ENCODE measurements at regions not wholly inside any gene's neighbourhood (a gene's known extent, or its start where the extent isn't known, plus 50 kb on each side); places are given as distances from the start of the nearest gene placed in this dataset.
A peak's percentile ranks its signal among the peaks of the same experiment; 100 is the strongest.
"Not testable (repeated sequence)": the region's sequence is repeated elsewhere in the genome, so short reads cannot be mapped to it uniquely, and the experiment has no call there.

DNA sequence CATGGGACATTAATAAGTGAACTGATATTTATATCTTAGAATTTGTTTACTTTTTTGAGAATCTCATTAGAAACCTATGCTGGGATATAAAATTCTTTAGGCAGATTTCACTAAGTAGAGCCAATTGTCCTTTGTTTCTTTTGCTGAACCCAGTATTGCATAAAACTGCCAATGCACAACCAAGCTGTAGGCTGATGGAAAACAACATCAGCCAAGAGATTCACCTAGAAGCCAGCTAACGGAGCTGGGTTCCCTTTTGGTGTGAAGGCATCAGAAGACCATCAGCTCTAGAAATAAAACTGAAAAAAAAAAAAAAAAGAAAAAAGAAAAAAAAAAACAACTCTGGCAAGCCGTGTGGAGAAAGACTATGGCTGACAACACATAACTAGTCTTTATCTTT lies 328.2 kb upstream of the PDE3A start:
- DNase-seq (ENCODE audit: low read depth, low spot score) = no peak

DNA sequence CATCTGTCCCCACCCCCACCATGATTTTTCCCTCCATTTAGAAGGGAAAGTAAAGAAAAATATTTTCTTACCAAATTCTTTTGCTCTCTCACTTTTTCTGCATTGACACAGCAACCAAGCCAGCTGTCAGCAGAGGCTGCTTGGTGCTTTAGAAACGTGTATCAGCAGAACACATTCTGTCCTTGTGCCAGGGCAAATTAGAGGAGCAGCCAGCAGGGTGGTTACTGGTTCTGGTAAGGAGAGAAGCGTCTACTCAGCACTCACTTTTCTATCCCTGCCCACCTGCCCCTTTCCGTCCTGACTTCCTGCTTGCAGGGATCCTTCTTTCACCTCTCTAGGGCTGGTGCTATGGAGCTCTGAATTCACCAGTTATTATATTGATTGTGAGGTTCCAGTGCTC lies 327.5 kb upstream of the PDE3A start:
- no peak for DNase-seq (ENCODE audit: low read depth, low spot score)

DNA sequence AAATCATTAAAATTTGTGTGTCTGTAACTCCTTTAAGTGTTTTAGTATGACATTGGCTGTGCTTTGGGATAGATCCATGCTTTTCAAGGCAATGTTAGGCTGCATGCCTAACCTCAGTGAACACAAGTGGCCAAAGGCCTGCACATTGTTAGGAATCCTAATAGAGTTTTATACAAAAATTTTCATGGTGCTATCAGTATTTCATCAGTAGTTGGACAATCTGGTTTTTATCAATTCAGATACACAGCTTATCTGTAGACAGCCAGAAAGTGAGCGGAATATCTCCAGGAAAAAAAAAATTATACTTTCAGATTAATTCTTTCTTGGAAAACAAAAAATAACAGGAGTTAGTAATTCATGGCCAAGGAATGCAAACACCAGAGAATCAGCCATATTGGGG lies 324.0 kb upstream of the PDE3A start:
- no peak for DNase-seq (ENCODE audit: low read depth, low spot score)

DNA sequence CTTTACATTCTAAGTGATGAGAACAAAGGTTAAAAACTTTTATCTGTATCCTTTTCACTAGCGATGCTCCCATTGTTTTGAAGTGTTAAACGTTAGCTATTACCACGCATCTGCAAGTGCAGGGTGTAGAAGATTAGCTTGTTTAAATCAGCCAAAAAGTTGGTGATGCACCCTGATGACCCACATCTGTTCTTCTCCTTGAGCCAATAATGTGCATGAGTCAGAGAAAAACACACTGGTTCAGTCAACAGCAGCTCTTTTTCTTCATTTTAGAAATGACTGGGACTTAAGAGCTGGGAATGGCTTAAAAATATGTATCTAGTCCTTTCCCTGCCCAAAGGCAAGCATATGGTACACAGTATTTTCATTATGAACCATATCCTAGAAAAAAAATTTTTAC lies 323.5 kb upstream of the PDE3A start:
- DNase-seq (ENCODE audit: low read depth, low spot score) = no peak

DNA sequence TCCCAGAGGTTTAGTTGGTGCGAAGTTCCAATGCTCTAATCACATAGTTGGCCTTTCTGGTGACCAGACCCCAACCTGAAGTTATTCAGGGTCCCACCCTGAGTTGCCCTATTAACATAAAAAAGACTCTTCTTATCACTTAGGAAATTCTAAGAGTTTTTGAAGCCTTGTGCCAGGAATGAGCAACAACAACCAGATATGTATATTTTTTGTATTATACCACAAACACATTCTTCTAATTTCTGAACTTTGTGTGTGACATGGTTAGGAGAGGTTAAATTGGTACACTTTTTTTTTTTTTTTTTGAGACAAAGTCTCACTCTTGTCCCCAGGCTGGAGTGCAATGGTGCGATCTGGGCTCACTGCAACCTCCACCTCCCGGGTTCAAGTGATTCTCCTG lies 320.4 kb upstream of the PDE3A start:
- DNase-seq (ENCODE audit: low read depth, low spot score) = no peak

DNA sequence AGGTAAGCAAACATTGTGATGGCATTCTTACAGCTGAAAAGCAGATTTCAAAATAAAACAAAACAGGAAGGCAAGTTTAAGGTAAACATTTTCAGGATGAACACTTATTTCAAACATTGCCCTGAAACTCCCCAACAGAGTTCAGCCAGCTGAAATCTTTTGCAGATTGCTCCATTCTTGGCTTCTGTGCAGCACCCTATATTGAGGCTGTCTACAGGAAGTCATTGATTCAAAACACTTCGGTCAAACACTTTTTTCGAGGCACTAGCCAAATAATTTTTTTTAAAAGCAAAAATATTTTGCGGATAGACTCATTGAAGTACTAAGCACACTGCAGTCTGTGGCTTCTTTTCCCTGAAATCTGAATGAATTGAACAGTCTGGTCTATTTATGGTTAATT lies 318.1 kb upstream of the PDE3A start:
- DNase-seq (ENCODE audit: low read depth, low spot score) = no peak

DNA sequence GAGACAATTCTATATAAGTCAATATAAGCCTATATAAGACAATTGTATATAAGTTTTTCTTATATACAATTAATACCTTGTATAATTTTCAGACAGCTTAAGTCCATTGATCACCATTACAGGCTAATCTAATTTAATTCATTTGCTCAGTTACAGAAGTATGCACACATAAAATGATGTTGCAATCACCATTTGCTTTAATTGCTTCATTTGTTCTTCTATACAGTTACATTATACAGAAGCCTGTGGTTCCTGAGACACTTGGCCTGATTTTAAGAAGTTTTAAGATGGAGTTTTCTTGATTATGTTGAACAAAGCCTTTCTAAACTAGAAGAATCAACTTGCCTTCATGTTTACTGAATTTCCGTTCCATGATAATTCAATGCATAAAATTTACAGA lies 314.6 kb upstream of the PDE3A start:
- no peak for DNase-seq (ENCODE audit: low read depth, low spot score)

DNA sequence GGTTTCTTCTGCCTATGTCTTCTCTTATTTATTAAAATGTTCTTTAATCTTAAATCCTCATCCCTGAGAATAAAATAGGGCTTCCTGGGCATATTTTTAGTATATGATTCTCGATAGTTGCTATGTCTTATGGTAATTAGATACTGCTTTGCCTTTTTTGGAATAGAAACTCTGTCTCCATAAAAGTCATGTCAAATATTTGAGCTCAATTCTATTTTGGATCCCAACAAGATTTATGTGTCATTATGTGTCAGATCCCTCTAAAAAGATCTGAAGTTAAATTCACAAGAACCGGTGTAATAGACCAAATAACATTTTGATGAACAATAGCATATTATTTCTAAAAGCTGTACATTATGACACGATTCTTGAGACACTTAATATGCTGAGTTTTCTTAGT lies 312.5 kb upstream of the PDE3A start:
- no peak for DNase-seq (ENCODE audit: low read depth, low spot score)

DNA sequence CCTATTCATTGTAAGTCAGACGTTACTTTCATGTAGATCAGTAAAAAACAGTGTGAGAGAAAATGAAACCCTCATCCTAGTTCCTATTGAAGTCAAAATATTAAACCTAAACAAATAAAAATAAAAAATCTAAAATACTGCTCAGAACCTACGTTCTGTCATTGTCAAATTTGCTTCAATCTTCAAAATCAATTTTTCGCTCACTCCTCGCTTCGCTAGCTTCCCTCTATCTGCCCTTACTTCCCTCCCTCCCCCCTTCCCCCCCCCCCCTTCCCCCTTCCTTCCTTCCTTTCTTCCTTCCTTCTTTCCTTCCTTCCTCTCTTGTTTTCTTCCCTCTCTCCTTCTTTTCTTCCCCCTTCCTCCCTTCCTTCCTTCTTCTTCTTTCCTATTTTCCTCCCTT lies 310.9 kb upstream of the PDE3A start:
- DNase-seq (ENCODE audit: low read depth, low spot score) = no peak

DNA sequence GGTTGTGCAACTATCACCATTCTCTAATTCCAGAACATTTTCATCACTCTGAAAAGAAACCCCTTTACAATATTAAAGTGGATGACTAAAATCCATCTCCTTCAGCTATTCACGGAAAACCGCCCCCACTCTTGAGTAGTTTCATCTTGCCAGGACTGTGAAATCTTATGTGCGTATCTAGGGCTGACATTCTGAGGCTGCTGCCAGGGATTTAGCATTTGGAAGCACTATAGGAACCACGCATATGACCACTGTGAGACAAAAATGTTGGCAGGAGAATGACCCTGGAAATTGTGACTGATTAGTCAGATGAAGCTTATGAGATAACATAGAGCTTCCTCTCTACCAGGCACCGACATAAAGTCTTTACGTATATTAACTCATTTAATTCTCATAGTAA lies 305.2 kb upstream of the PDE3A start:
- no peak for DNase-seq (ENCODE audit: low read depth, low spot score)

DNA sequence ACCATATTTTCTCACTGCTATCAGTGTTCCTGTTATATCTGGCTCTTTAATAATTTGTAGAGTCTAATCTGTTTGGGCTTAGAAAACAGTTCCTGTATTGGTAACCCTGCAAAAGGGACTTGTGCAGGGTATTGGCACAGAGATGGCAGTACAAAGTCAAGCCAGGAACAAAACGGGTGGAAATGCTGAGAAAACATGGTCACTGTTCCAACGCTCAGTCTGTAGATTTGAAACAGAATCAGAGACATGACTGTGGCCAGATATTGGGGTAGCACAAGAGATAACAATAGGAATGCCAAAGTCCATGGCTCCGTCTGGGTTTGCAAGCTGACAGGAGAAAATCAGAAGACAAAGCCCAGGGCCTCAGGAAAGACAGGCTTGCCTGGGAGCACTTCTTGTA lies 290.7 kb upstream of the PDE3A start:
- DNase-seq (ENCODE audit: low read depth, low spot score) = peak; percentile 40

DNA sequence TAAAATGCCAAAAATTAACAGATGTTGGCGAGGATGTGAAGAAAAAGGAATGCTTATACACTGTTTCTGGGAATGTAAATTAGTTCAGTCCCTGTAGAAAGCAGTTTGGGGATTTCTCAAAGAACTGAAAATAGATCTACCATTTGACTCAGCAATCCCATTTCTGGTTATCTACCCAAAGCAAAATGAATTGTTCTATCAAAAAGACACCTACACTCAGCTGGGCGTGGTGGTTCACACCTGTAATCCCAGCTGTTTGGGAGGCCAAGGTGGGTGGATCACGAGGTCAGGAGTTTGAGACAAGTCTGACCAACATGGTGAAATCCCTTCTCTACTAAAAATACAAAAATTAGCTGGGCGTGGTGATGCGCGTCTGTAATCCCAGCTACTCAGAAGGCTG lies 279.3 kb upstream of the PDE3A start:
- DNase-seq (ENCODE audit: low read depth, low spot score) = no peak

DNA sequence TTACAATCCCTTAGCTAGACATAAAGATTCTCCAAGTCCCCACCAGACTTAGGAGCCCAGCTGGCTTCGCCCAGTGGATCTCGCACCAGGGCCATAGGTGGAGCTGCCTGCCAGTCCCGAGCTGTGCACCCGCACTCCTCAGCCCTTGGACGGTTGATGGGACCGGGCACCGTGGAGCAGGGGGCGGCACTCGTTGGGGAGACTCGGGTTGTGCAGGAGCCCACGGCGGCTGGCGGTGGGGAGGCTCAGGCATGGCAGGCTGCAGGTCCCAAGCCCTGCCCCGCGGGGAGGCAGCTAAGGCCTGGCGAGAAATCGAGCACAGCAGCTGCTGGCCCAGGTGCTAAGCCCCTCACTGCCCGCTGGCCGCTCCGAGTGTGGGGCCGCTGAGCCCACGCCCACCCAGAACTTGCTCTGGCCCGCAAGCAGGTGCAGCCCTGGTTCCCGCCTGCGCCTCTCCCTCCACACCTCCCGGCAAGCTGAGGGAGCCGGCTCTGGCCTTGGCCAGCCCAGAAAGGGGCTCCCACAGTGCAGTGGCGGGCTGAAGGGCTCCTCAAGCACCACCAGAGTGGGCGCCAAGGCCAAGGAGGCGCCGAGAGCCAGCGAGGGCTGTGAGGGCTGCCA lies 275.0 kb upstream of the PDE3A start:
- not testable (repeated sequence) for DNase-seq (ENCODE audit: low read depth, low spot score)

DNA sequence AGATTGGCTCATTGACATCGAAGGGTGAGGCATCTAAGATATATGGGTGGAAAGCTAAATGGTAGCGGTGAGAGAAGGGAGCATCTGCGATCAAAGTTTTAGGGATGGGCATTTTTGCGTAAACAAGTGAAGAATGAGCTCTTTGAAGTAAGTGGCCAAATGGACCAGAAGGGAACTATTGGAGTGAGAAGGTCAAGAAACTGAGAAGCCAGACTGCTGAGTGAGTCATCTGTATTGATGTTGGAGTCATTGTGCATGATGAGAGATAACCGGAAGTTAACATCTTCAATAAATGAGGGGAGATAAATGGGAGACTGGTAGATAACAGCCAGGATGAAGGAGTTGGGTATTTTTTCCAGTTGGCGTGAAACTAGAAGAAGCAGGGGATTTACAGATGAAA lies 271.9 kb upstream of the PDE3A start:
- no peak for DNase-seq (ENCODE audit: low read depth, low spot score)

DNA sequence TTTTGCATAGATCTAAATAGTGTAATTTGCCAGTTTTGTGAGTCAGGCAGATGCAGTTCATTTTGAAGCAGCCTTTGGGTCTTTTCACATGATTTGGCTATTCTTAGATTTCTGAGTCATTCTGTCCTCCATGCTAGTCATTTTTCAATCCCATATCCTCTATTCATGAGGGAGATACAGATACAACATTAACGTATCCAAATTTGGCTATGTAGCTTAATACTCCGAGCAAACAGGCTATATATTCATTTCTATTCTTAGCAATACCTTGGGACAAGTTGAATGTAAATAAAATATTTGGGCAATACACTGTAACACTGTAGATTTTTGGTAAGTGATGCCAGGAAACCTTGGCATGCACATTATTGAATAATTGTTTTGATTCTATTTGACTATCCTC lies 270.7 kb upstream of the PDE3A start:
- DNase-seq (ENCODE audit: low read depth, low spot score) = no peak

DNA sequence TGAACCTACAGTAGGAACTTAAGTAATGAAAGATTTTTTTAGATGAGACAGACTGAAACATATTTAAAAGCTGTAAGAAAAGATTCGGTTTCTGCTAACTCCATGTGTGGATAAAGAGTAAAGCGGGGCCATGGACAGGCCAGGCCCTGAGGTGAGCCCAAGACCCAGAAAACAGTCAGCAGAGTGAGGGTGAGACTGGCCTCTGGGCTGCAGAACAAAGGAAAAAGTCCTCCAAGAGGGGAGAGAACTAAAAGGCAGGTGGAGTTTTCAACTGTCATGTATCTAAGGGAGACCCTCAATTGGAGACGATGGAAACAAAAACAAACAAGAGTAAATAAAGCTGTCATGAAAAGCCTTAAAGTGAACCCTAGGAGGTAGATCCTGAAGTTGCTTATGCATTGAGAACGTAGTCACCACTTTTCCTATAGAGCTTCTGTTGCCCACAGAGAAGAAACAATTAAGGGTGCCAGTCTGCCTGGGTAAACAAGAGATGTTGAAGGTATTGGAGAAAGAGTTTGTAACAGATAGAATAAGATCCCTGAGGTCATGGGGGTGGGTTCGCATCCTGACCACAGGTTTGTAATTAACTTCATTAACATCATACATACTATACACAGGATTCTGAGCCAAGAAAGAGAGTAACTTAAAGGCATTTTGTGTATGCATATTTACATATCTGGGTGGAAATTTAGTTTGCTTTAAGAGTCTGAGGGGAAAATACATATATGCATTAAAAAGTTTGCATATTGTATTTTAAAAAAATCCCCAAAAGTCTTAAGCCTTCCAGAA lies 268.7 kb upstream of the PDE3A start:
- DNase-seq (ENCODE audit: low read depth, low spot score) = peak; percentile 34

DNA sequence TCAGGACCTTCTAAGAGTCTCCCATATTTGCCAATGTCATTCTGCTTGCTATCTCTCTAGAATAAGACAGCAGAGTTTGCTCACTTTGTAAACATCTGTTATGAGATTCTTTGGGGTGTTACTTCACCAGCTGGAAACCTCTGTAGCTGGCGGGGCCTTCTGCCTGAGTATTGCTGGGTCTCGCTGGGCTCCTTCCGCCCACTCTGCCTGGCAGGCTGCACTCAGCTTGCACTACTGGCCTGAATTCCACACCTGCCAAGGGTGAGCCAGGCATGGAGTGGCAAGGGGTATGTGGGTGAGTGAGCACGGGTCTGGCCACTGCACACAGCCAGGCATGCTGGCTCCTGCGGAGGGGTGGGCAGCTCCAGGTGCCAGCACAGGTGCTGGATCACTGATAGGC lies 267.3 kb upstream of the PDE3A start:
- no peak for DNase-seq (ENCODE audit: low read depth, low spot score)

DNA sequence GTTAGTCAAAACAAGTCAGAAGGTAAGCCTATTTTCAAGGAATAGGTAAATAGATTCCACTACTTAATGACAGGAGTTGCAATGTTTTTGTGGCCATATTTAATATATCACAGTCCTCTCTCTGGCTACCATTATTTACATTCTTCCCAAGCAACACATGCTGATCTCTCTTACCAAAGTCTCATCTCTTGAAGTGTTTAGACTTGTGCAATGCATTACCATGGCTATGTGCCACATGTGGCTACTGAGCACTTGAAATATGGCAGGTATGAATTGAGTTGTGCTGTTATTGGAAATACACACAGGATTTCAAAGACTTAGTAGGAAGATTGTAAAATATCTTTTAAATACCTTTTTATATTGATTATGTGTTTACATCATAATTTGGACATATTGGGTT lies 262.4 kb upstream of the PDE3A start:
- no peak for DNase-seq (ENCODE audit: low read depth, low spot score)

DNA sequence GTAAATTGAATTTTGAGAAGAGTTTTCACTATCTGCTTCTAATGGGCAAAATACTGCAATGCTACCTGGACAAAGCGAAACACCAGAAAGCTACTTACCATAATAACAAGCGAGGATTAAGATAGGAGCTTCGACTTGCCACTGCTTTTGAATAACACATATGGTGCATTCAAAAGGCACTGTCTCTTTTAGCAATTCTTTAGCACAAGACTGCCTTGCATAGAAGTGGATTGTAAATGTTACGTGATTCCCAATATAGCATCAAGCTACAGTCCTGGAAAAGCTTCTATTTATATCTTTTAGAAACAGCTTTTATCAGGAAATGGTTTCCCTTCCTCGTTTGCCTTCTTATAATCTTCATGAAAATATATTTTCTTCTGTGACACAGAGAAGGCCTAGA lies 258.7 kb upstream of the PDE3A start:
- DNase-seq (ENCODE audit: low read depth, low spot score) = no peak

DNA sequence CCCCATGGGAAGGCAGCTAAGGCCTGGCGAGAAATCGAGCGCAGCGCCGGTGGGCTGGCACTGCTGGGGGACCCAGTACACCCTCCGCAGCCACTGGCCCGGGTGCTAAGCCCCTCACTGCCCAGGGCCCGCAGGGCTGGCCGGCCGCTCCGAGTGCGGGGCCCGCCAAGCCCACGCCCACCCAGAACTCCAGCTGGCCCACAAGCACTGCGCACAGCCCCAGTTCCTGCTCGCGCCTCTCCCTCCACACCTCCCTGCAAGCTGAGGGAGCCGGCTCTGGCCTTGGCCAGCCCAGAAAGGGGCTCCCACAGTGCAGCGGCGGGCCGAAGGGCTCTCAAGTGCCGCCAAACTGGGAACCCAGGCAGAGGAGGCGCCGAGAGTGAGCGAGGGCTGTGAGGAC lies 253.0 kb upstream of the PDE3A start:
- not testable (repeated sequence) for DNase-seq (ENCODE audit: low read depth, low spot score)

DNA sequence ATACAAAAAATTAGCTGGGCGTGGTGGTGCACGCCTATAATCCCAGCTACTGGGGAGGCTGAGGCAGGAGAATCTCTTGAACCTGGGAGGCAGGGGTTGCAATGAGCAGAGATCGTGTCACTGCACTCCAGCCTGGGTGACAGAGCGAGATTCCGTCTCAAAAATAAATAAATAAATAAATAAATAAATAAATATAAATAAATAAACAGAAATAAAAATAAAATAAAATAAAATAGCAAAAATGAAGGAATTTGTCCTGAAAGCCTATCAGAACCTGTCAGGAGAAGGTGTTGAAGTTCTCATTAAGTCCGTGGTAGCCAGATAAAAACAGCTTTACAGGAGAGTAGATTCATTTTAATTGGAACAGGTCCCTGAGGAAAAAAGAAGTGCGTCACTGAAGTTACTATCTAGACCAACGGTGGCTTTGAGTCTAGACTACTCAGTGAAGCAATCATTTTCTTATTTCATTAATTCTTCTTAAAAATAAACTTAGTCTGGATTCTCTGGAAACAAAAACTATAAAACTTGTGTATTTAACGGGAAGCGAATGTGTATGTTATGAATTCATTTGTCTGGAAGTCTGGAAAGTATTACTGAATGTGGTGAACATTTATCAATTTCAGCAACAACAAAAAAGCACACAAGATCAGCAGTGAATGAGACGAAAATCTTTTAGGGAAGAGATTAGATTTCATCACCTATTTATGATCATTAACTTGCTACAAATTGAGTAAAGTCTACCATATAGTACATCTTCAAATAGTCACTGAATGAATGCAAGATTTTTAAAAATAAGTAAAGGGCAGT lies 248.5 kb upstream of the PDE3A start:
- DNase-seq (ENCODE audit: low read depth, low spot score) = no peak

DNA sequence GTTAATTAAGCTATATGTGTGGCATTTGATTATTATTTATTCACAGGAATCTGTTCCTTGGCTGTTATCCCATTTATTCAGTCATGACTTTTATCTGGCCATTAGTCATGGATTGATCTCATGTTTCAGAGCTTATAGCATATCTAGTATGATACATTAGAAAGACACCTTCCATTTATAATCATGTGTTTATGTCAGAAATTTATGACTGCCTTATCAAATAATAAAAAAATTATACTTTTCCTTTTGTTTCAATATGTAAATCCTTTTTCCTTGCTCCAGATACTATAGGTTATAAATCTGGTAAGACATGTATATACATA lies 248.0 kb upstream of the PDE3A start:
- no peak for DNase-seq (ENCODE audit: low read depth, low spot score)

DNA sequence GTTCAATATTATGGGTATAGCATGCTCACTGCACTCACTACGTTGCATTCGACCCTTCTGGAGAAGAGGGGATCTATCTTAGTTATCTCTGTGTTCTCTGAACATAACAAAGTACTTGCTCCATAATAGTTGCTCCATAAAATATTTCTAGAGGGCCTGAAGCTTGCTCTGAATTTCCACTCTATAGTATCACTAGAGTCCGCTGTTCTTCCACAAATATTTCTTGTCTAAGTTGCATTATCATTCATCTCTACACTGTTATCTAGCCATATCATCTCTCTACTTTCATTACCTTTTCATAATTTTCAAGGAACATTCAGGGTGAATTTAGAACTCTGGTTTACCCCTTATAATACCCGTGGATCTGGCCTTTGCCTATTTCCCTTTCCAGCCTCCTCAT lies 246.1 kb upstream of the PDE3A start:
- no peak for DNase-seq (ENCODE audit: low read depth, low spot score)

Measured in ELF-1 (cell line).